HG03521 (cell line): ENCODE measurements at regions not wholly inside any gene's neighbourhood (a gene's known extent, or its start where the extent isn't known, plus 50 kb on each side); places are given as distances from the start of the nearest gene placed in this dataset.
"Not testable (repeated sequence)": the region's sequence is repeated elsewhere in the genome, so short reads cannot be mapped to it uniquely, and the experiment has no call there.

Experiments
- ATAC-seq: cut with Tn5 transposase; IDR thresholded peaks from one replicate; pipeline ENCODE4 v1.9.1; 2021; ENCODE audit warnings: mild to moderate bottlenecking, moderate library complexity; ENCODE audit not compliant: unreplicated experiment

DNA sequence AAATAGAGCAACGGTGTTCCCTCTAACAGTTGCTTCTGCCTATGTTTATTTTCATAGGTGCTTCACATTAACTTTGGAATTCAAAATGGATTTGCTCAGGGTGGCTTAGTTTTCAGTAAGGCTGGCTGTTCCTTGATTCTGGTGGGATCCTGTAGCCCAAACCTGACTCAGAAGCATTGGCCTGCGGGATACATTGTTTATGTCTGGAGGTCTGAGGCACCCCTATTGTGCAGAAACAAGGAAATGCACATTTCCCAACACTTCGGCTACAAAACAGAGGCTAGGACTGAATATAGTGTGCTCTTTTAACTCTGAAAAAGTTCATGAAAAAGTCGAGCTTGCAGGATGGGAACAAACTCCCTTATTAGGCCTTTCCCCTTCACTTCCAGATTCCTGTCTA lies 133.8 kb upstream of the F3 start:
- ATAC-seq = no peak

DNA sequence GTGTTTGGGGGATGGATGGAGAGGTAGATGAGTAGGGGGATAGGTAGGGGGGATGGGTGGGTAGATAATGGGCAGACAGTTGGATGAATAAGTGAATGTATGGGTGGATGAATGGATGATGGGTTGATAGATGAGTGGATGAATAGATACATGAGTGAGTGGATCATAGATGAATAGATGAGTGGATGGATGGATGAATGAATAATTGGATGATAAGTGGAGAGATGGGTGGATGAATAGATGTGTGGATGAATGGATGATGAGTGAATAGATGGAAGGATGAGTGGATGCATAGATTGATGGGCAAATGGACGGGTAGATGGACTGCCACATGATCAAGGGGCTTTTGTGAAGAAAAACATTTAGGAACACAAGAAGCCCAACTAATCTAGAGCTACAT lies 133.3 kb upstream of the F3 start:
- no peak for ATAC-seq

DNA sequence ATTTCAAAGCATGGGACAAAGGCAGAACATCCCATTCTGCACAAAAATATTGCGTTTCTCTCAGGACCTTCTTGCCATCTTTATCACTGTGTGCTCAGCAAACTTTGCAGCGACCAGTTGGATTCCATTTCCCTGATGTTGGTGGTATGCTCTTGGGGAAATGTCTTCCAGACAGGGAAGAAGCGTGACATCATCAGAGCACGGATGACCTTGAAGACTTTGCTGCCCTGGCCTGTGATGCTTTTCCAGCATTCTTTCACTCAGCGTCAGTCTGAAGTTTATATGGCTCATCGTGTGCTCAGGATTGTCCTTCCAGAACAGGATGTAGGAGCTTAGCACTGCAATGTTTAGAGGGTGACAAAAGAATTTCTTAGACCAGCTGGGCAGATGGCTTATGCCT lies 131.4 kb upstream of the F3 start:
- no peak for ATAC-seq

DNA sequence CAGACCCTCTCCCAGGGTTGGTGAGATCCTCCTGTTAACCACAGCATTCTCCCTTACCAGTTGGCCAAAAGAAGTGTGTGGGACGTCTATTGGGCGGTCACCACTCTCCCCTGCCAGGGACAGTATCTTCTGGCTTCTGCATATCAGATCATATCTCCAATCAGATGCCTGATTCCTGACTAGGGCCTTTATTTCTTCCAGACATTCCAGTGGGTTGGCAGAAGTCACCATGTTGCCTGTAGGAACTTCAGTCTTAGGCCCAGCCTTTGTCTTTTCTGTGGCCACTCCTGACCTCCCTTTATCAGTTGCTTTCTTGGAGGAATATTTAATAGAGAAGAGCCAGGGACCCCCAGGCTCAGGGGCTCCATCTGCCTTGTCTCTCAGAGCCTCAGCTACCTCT lies 130.4 kb upstream of the F3 start:
- no peak for ATAC-seq

DNA sequence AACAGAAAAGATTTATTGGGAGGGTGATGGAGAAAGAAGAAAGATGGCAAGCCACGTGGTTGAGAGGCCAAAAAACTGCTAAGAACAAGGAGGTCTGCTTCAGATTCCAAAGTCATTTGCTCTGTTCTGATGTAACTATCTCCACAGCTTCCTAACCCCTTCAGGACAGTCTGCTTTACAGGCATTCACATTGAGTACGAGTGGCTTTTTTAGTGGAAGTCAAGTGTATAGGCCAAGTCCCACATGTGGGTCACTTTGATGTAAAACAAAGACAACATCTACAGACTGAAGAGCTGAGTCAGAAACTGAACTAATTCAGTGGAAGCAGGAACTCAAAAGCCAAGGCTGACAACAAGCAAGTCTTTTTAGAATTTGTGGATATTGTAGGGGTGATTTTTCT lies 128.7 kb upstream of the F3 start:
- no peak for ATAC-seq

DNA sequence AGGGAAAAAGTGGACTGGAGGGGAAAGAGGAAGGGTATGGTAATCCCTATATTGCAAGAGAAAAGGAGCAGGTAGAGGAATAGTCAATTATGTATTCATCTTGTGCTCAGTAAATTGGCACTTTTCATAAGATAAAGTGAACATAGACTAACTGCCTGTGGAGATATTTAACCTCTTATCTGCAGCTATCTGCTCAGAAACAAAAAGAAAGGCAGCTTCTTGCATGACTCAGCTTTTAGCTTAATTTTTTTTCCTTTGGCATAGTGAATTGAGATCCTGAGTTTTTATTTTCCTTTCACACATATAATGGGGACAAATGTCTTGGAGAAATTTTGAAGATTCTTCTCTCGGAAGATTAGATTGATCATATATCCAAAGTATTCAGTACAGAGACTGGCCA lies 127.6 kb upstream of the F3 start:
- ATAC-seq = no peak

DNA sequence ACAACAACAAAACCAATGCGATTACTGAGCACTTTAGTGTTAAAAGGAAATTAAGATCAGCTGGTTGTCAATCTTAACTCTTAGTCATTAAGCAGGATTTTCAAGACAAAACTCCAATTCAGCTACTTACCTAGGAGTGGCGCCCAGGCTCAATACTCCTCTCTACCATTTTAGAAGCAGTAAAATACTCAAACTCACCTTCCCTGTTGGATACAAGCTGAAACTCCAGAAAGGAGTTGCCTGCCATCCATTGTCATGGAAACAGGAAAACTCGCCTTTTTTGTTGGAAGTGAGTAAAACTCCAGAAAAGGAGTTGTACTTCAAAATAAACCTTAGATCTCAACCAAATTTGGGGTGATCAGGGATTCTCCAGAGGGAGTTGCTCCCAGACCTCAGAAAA lies 127.0 kb upstream of the F3 start:
- no peak for ATAC-seq

DNA sequence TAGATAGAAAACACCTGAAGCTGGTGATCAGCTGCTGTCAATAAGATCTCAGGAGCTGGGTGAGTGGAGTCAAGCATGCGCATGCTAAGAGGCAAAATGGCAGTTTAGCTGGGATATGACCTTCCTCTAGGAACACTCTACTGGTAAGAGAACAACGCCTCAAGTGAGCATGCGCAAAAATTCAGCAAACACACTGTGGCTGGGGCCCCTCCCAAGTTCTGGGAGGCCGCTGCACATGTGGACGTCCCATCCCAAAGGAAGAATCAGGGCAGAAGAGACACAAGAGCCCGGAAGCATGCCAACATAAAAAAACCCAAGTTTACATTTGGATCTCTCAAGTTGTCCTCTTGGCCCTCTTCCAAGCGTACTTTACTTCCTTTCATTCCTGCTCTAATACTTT lies 126.3 kb upstream of the F3 start:
- ATAC-seq = no peak

DNA sequence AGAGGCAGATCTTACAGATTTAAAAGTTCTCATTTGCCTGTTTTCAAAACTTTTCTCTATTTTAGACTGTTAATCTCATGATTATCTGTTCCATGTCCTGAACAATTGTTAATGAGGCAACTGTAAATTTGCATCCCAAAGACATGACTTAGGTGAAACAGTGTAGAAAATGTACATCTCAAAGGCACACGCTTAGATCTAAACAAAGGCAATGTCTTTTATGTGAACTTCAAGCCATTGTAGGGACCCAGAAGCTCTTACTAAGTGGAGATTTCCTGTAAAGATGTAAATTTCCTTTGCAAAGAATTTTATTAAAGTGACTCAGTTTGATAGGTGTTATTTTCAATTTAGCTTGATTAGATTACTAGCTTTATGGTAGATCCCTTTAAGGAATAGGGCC lies 125.2 kb upstream of the F3 start:
- ATAC-seq = no peak

DNA sequence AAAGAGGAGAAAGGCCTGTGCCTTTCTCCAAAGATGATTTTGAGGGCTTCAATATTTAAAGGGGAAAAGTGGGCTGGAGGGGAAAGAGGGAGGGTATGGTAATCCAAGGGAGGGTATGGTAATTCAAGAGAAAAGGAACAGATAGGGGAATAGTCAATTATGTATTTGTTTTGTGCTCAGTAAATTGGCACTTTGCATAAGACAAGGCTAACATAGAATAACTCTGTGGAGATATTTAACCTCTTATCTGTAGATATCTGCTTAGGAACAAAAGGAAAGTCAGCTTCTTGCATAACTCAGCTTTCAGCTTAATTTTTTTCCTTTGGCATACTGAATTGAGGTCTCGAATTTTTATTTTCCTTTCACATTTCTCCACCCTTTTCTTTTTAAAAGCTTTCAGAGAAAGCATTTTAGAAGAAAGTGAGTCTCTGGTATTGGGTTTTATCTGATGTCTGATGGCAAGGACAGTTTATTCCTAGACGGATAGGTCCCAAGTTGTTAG lies 119.9 kb upstream of the F3 start:
- ATAC-seq = no peak

DNA sequence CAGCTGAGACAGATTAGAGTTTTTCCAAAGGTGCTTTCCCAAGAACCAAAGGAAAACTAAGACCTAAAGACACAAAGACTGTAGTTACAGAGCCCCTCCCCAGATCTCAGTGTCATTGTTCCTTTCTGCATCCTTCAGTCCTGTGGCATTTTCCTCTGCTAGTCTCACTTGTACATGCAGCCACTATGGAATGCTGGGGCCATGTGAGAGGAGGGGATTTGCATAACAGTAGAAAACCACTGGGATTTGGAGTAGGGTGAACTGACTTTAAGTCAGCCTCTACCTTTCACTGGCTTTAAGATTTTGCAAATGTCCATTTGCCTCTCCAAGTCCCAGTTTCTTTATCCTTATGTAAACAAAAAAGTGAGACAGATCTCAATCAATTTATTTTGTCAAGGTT lies 119.4 kb upstream of the F3 start:
- no peak for ATAC-seq

DNA sequence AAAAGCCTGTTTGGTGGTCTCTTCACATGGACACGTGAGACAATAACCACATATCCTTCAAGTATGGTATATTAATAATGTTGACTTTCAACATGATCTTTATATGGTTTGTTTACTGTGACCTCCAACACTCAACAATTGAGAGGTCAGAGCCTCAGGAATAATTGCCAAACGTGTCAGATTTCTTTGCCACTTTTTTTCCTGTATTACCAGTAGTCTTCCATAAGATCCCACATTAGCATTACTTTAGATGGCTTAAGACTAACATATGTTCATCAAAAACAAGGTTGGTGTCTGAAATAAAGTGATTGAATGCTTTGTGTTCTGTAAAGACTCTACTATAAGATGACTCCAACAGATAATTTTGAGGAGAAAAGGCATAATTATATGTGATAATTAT lies 118.7 kb upstream of the F3 start:
- no peak for ATAC-seq

DNA sequence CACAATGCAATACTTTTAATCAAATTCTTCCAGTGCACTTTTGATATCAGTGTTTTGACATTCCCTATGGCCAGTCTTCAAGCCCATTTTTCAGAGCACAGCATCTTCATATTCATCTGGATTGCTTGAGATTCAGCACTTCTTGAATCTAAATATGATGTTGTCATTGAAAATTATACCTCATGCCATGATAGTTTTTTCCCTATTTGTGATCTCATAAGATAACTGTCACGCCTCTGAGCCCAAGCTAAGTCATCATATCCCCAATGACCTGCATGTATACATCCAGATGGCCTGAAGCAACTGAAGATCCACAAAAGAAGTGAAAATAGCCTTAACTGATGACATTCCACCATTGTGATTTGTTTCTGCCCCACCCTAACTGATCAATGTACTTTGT lies 117.6 kb upstream of the F3 start:
- not testable (repeated sequence) for ATAC-seq

DNA sequence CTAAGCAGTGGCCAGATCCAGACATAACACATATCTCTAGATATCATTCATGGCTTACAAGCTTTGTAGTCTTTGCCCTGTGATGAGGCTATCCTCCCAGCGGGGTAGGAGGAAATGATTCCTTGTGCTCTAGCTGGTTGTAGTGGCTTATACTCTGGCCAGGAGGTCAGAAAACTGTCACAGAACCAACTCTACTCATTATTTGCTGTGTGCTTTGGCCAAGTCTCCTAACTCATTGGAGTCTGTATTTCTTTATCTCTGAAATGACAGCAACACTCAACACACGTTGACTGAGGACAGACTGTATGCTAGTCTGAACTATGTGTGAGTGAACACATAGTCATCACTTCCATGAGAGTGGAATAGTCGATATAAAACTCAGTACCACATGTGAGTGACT lies 116.7 kb upstream of the F3 start:
- no peak for ATAC-seq

DNA sequence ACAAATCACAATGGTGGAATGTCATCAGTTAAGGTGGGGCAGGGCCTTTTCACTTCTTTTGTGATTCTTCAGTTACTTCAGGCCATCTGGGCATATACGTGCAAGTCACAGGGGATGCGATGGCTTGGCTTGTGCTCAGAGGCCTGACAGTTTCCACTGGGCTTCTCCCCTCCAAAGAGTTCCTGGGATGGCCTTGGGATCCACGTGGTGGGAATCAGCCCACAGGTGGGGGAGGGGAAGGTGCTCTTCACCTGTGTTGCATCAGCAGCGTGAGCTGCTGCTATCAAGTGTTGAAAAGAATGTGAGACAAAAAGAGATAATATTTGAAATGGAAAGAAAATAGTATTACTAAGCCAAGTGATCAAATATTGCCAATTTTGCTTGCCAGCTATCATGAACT lies 116.2 kb upstream of the F3 start:
- not testable (repeated sequence) for ATAC-seq

DNA sequence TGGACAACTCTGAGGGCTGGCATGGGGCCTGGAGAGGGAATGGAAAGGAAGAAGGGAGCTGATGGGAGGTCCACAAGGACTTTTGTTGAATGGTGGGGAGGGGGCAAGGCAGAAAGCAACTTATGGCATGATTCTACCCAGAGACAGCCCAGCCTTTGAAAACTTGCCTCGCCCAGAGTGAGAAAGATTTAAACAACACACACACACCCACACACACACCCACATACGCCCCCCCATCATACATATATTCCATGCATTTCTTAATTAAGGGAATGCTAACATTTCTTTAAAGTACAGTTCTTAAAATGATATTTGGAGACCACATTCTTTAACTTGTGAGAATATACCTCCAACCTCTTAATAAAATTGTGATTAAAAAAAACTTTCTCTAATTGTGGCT lies 115.4 kb upstream of the F3 start:
- ATAC-seq = no peak

DNA sequence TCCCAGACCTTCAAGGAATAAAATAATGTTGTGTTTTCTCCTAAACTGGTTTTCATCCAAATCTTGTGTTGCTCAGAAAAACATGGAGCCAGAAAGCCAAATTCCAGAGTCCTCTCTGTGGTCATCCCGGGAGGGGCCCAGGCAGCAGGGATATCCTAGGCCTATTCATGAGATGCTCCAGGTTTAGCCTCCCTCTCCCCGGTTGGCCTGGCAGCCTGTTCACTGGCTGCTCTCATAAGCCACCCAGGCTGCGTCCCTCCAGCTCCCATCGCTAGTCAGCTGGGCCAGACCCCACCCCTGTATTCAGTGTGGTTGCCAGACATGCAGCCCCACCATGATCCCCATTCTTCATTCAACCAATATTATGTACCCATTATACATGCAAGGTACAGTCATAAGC lies 113.4 kb upstream of the F3 start:
- ATAC-seq = no peak

DNA sequence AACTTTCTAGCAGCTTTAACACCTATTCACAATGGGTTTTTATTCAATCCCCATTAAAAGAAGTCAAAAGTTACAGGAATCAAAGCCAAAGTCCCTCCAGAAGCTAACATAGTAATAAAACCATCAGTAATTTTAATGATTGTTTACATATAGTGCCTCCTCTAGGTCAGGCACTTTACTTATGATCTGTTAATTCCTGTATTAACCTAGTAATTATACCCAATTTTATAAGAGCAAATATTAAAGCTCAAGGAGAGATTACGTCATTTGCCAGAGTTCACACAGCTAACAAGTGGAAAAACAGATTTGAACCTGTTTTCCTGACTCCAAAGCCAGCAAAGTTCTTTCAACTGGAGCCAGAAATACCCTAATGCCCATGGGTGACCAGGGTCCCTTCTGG lies 112.9 kb upstream of the F3 start:
- ATAC-seq = no peak

DNA sequence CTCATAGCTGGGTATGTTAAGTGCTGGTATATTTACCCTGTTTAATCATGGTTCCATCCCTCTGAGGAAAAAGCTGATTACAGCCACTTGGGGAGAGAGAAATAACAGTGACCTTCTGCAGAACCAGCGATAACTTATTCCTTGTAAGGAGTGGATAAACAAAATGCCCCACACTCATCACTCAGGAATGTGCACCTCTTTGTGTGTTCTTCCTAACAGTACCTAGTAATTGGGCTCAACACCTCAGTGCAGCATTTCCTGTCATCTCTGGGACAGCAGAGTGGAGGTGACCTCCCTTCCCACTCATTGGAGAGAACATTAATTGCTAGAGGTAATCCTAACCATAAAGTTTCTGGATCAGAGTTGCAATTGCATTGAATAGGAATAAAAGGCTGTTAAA lies 112.5 kb upstream of the F3 start:
- no peak for ATAC-seq

DNA sequence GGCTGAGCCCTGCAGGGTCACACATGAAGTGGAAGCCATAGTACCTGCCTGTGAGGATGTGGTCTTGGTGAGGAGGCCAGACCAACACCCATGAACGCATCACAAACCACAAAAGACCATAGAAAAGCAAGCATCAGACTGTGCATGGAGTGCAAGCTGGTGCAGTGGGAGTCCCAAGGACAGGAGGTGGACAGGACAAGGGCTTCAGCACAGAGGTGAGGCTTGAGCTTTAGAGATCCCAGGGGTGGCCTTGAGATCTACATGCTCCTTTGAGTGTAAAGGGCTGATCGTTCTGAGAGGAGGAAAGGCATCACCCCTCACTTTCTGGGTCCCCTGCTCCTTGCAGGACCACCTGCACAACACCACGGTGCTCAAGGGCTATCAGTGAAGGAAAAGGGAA lies 111.9 kb upstream of the F3 start:
- ATAC-seq = no peak

DNA sequence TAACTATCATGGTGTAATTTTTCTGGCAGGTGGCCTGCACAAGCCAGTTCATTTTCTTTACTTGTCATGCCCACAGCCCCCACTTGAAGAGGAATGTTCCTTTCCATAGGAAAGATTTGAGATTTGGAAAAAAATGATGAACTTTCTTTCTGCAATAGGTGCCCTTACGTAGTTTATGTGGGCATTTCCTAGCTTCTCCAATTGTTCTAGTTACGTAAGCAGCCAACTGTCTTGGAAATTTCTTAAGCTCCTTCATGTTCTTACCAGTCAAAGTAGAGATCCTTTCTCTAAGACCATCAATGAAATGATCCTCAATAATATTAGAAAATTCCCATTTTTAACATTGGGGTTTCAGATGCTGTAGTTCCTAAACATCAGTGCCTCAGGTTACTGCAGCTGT lies 109.5 kb upstream of the F3 start:
- no peak for ATAC-seq

DNA sequence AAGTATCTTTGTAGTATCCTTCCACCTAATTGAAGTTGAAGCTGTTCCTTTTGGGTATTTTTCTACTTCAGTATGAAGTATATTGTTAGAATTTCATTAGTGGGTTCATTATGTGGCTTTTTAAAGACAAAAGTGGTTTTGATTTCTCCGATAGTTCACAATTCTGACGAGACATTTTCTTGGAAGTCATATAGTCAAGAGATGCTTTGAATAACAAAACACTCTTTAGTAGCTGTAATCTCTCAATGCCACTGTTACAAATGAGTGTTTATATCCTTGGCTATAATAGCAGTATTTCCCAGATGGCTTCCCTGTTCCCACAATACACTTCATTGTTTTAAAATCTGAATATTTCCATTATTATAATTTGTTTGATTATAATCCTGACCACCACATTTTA lies 108.7 kb upstream of the F3 start:
- no peak for ATAC-seq

DNA sequence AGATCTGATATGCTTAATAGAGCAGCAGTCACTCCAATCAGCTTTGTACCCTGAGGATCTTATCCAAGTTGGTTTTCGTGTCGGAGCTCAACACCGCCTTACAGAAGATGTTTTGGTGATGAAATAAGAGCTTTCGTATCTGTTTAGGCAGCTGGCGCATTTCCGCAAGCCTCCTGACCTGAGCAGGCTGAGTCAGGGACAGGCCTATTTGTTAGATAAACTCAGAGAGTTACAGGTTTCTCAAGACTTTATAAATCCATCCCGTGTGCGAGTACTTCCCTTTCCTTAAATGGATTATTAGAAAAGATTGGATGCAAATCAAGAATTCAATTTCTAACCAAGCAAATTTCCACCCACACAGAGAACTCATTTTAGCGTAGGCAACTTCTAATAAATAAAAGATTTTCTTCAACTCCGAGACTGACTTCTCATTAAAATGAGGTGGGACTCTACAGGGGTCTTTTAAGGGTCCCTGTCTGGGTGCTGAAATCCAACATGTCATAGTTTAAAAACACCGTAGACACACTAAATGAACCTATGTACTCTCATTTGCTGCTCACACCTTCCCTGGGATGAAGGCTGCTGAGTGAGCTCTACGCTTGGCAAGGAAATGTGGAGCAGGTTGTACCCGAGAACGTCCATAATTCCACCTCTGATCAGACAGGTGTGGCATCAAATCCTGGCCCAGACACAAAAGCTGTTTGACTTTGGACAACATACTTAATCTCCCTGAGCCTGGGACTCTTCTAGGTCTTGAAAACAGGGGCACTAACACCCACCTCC lies 106.9 kb upstream of the F3 start:
- ATAC-seq = no peak
